Suprapubic skin (tissue), 4 donors: ENCODE measurements at regions not wholly inside any gene's neighbourhood (a gene's known extent, or its start where the extent isn't known, plus 50 kb on each side); places are given as distances from the start of the nearest gene placed in this dataset.

Source experiments
- DNase-seq, 2 donors: peaks; one replicate each; pipeline ENCODE4 v3.0.0-alpha.2; 2019; ENCODE audit warnings: low spot score in 2 of 2
- H3K27ac ChIP-seq: fragments of 200-600 bp; sonication (generic); one replicate; pipeline ENCODE4 v1.5.1; 2019
- H3K27me3 ChIP-seq: fragments of 200-600 bp; sonication (generic); one replicate; pipeline ENCODE4 v1.5.1; 2019
- H3K36me3 ChIP-seq: fragments of 200-600 bp; sonication (generic); one replicate; pipeline ENCODE4 v1.5.1; 2019
- H3K4me1 ChIP-seq: fragments of 200-600 bp; sonication (generic); one replicate; pipeline ENCODE4 v1.5.1; 2019
- H3K4me3 ChIP-seq: fragments of 200-600 bp; sonication (generic); one replicate; pipeline ENCODE4 v1.5.1; 2019; ENCODE audit warnings: mild to moderate bottlenecking
- H3K9me3 ChIP-seq: fragments of 200-600 bp; sonication (generic); one replicate; pipeline ENCODE4 v1.5.1; 2019
- EP300 ChIP-seq: sonication (generic); formaldehyde crosslinking; IDR thresholded peaks from one replicate; pipeline ENCODE4 v1.6.1; 2017; ENCODE audit warnings: antibody characterized with exemption
- POLR2A ChIP-seq, 2 donors: fragments of 450-650 bp; IDR thresholded peaks; one replicate each; pipeline ENCODE4 v1.6.1; 2017; ENCODE audit warnings: antibody characterized with exemption in 2 of 2, mild to moderate bottlenecking in 2 of 2, moderate library complexity in 2 of 2
- POLR2AphosphoS5 ChIP-seq, 3 donors: sonication (generic); formaldehyde crosslinking; IDR thresholded peaks; one replicate each; pipeline ENCODE4 v1.6.1; 2017; ENCODE audit warnings: antibody characterized with exemption in 3 of 3
- WGBS: methylation state at CpG from one replicate; pipeline ENCODE4 v1.1.5; 2018; 5-methylcytosine and 5-hydroxymethylcytosine counted together
- TF ChIP-seq, protein P1 (sequence below), 2 donors: fragments of 200-600 bp in 1 of 2; fragments of 450-650 bp in 1 of 2; sonication (generic) in 1 of 2; IDR thresholded peaks; one replicate each; pipeline ENCODE4 v1.5.1; 2016 to 2019; ENCODE audit warnings: antibody characterized with exemption in 2 of 2, mild to moderate bottlenecking in 1 of 2, moderate library complexity in 1 of 2

DNA sequence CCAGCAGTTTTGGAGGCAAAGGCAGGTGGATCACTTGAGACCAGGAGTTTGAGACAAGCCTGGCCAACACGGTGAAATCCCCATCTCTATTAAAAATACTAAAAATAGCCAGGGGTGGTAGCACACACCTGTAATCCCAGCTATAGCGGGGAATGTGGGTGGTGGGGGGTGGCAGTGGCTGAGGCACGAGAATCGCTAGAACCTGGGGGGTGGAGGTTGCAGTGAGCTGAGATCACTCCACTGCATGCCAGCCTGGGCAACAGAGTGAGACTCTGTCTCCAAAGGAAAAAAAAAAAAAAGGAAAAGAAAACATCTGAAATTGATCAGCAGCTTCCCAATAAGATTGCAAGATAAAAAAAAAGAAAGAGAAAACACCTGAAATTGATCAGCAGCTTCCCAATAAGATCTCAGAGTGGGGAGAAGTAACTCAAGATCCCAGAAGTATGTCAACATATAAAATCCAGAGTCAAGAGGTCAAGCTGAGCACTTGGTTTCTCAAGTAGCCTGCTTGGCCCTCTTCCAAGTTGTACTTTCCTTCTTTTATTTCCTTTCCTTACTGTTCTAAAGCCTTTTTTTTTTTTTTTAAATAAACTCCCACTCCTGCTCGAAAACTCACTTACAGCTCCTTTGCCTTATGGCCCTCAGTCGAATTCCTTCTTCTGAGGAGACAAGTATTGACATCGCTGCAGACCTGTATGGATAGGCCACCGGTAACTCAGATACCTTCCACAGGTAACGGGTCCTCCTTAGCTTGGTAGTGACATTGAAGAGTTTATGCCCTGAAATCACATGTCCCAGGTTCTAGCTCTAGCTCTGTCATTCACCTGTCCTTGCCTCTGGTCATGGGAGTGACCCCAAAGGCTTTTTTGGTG, 368.5 kb upstream of the SYNCRIP start:
- Histone ChIP-seq H3K4me3 (no peak overlapping the region), H3K9me3 (no peaks in the 10 kb centered on the region), H3K27ac (no peak overlapping the region), H3K27me3 (no peaks in the 10 kb centered on the region), H3K4me1 (no peaks in the 10 kb centered on the region), H3K36me3 (no peaks in the 10 kb centered on the region)
- DNase-seq, result no peak
- WGBS, result 72% methylated on average over 9 of the region's 9 CpGs
- TF ChIP-seq POLR2AphosphoS5 (IDR thresholded peaks at IDR 0.05) (no peak), EP300 (no peak), POLR2A (IDR thresholded peaks at IDR 0.05) (no peak)
- TF ChIP-seq, protein P1, sequence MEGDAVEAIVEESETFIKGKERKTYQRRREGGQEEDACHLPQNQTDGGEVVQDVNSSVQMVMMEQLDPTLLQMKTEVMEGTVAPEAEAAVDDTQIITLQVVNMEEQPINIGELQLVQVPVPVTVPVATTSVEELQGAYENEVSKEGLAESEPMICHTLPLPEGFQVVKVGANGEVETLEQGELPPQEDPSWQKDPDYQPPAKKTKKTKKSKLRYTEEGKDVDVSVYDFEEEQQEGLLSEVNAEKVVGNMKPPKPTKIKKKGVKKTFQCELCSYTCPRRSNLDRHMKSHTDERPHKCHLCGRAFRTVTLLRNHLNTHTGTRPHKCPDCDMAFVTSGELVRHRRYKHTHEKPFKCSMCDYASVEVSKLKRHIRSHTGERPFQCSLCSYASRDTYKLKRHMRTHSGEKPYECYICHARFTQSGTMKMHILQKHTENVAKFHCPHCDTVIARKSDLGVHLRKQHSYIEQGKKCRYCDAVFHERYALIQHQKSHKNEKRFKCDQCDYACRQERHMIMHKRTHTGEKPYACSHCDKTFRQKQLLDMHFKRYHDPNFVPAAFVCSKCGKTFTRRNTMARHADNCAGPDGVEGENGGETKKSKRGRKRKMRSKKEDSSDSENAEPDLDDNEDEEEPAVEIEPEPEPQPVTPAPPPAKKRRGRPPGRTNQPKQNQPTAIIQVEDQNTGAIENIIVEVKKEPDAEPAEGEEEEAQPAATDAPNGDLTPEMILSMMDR (IDR thresholded peaks at IDR 0.05), result no peak

DNA sequence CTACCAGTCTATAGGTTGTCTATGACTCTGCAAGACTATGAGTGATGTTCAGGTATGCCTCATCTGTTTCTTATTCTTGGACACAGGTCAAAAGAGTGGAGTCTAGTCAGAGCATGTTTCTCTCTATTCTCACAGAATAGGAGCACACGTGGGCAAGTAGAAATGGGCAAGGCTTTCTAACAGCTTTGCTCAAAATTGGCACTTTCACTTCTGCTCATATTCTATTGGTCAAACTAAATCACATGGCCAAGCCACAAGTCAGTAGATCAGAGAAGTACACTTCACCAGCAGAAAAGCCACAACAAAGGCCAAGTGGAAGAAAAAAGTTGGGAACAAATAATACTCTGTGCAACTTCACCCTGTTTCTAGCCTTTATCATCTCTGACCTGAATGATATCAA, 354.5 kb upstream of the SYNCRIP start:
- Histone ChIP-seq H3K27ac (no peak overlapping the region), H3K9me3 (no peaks in the 10 kb centered on the region), H3K4me3 (no peak overlapping the region), H3K36me3 (no peaks in the 10 kb centered on the region), H3K27me3 (no peaks in the 10 kb centered on the region), H3K4me1 (no peaks in the 10 kb centered on the region)
- no peak for DNase-seq
- WGBS, result 42% methylated on average over 1 of the region's 1 CpG
- TF ChIP-seq POLR2A (IDR thresholded peaks at IDR 0.05) (no peak), EP300 (no peak), POLR2AphosphoS5 (IDR thresholded peaks at IDR 0.05) (no peak)
- TF ChIP-seq, protein P1 (IDR thresholded peaks at IDR 0.05), result no peak

DNA sequence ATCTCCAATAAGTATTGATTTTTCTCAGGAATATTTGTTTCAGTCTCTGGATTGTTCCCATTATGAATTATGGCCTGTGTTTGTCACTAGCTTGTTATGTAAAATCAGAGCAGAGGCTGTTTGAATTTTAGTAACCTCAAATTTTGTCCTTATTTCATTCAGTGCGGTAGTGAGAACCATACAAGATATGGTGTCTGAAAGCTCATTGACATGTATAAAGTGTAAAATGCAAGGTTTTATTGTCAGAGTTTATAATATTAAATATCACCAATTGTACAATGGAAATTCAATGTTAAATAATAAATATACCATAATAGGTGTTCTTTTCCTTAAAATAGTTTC, 353.3 kb upstream of the SYNCRIP start:
- Histone ChIP-seq H3K36me3 (no peaks in the 10 kb centered on the region), H3K4me3 (no peak overlapping the region), H3K4me1 (no peaks in the 10 kb centered on the region), H3K9me3 (no peaks in the 10 kb centered on the region), H3K27me3 (no peaks in the 10 kb centered on the region), H3K27ac (no peak overlapping the region)
- WGBS, result 96% methylated on average over 1 of the region's 1 CpG
- no peak for DNase-seq
- TF ChIP-seq, protein P1 (IDR thresholded peaks at IDR 0.05), result no peak
- TF ChIP-seq POLR2A (IDR thresholded peaks at IDR 0.05), result no peak
- no peak for TF ChIP-seq EP300
- TF ChIP-seq POLR2AphosphoS5 (IDR thresholded peaks at IDR 0.05), result no peak

- H3K27ac ChIP-seq, result no peak overlapping the region
- WGBS, result 95% methylated on average over 2 of the region's 2 CpGs
- no peaks in the 10 kb centered on the region for H3K36me3 ChIP-seq
- no peaks in the 10 kb centered on the region for H3K4me1 ChIP-seq
- H3K4me3 ChIP-seq, result no peak overlapping the region
- TF ChIP-seq POLR2AphosphoS5 (IDR thresholded peaks at IDR 0.05), result no peak
- no peak for TF ChIP-seq POLR2A (IDR thresholded peaks at IDR 0.05)
- TF ChIP-seq, protein P1 (IDR thresholded peaks at IDR 0.05), result no peak
- TF ChIP-seq EP300, result no peak
- H3K9me3 ChIP-seq, result no peaks in the 10 kb centered on the region
- DNase-seq, result no peak
- H3K27me3 ChIP-seq, result no peaks in the 10 kb centered on the region
Observed at GRCh38 chr6:85995339-85996033, 352.8 kb upstream of the SYNCRIP start.

- no peak for TF ChIP-seq POLR2AphosphoS5 (IDR thresholded peaks at IDR 0.05)
- no peak for TF ChIP-seq EP300
- TF ChIP-seq, protein P1 (IDR thresholded peaks at IDR 0.05), result no peak
- TF ChIP-seq POLR2A (IDR thresholded peaks at IDR 0.05), result no peak
- no peak overlapping the region for H3K27ac ChIP-seq
- no peaks in the 10 kb centered on the region for H3K27me3 ChIP-seq
- no peaks in the 10 kb centered on the region for H3K36me3 ChIP-seq
- H3K4me3 ChIP-seq, result no peak overlapping the region
- no peaks in the 10 kb centered on the region for H3K4me1 ChIP-seq
- whole genome bisulfite sequencing, result 96% methylated on average over 2 of the region's 2 CpGs
- H3K9me3 ChIP-seq, result peaks cover 9% of the 10 kb centered on the region
- no peak for DNase-seq
Observed at GRCh38 chr6:85986681-85987080, 344.0 kb upstream of the SYNCRIP start.
